ENCODE measurements at regions not wholly inside any gene's neighbourhood (a gene's known extent, or its start where the extent isn't known, plus 50 kb on each side); places are given as distances from the start of the nearest gene placed in this dataset.

- H3K4me2 ChIP-seq: no peak overlapping the region
Observed at GRCh38 chr4:17250591-17250990, 261.3 kb downstream of the QDPR start.

More at GRCh38 chr4:17250591-17250990, 261.3 kb downstream of the QDPR start:
- H3K79me2 ChIP-seq (replicated peaks; ENCODE audit: insufficient read depth): no peaks in the 10 kb centered on the region
- H3K9me2 ChIP-seq (ENCODE audit: insufficient read depth): no peaks in the 10 kb centered on the region; the same call in 1 of the 2 replicates
- H4K20me1 ChIP-seq (replicated peaks; ENCODE audit: insufficient read depth): no peaks in the 10 kb centered on the region
- no peak for ATAC-seq
- no peaks in the 10 kb centered on the region for H3K27me3 ChIP-seq (ENCODE audit: insufficient read depth)
- Mint-ChIP-seq H3K9me3 (no peaks in the 10 kb centered on the region; the same call in 2 of the 3 replicates), H3K4me1 (peaks cover 2% of the 10 kb centered on the region; the same call in 2 of the 3 replicates), H3K27ac (no peak overlapping the region), H3K4me3 (no peak overlapping the region), H3K27me3 (ENCODE audit: insufficient read depth, low read depth, poor library complexity) (peaks cover 3% of the 10 kb centered on the region), H3K36me3 (ENCODE audit: low read depth) (no peaks in the 10 kb centered on the region)
- H3K27ac ChIP-seq (ENCODE audit: low read depth): no peak overlapping the region
- H3K36me3 ChIP-seq (ENCODE audit: insufficient read depth): no peaks in the 10 kb centered on the region
- TF ChIP-seq CTCF (conservative IDR thresholded peaks at IDR 0.05; ENCODE audit: low read depth in 2 of 2) (no peak), CREB1 (CRISPR knock-in tag; IDR thresholded peaks at IDR 0.05; ENCODE audit: low read depth) (no peak), NANOG (IDR thresholded peaks at IDR 0.05; ENCODE audit: borderline replicate concordance) (no peak), EZH2 (IDR thresholded peaks at IDR 0.05; ENCODE audit: low read depth, unreplicated experiment) (no peak), ZNF331 (CRISPR knock-in tag; IDR thresholded peaks at IDR 0.05; ENCODE audit: low read depth) (no peak), REST (IDR thresholded peaks at IDR 0.05; ENCODE audit: unreplicated experiment) (no peak), POLR2AphosphoS5 (IDR thresholded peaks at IDR 0.05; ENCODE audit: low read depth) (no peak), JUNB (IDR thresholded peaks at IDR 0.05; ENCODE audit: unreplicated experiment) (no peak), EZH2phosphoT487 (IDR thresholded peaks at IDR 0.05; ENCODE audit: unreplicated experiment) (no peak), ETS1 (IDR thresholded peaks at IDR 0.05) (no peak), ZNF462 (CRISPR knock-in tag; IDR thresholded peaks at IDR 0.05) (no peak), STAT1 (IDR thresholded peaks at IDR 0.05; ENCODE audit: unreplicated experiment) (no peak), ZNF114 (CRISPR knock-in tag; IDR thresholded peaks at IDR 0.05) (no peak)
- H3K4me1 ChIP-seq (ENCODE audit: insufficient read depth): no peaks in the 10 kb centered on the region
- DNase-seq (ENCODE audit: low spot score): no peak
- no peak overlapping the region for H3K4me3 ChIP-seq
- H2AFZ ChIP-seq: no peak overlapping the region
- no peaks in the 10 kb centered on the region for H3F3A ChIP-seq (replicated peaks; ENCODE audit: low read depth)

All from GM23338 (cell line).